GM21528 (cell line): ENCODE measurements at regions not wholly inside any gene's neighbourhood (a gene's known extent, or its start where the extent isn't known, plus 50 kb on each side); places are given as distances from the start of the nearest gene placed in this dataset.
"Not testable (repeated sequence)": the region's sequence is repeated elsewhere in the genome, so short reads cannot be mapped to it uniquely, and the experiment has no call there.

ENCODE experiments used
- ATAC-seq: cut with Tn5 transposase; IDR thresholded peaks from one replicate; pipeline ENCODE4 v1.9.1; 2021; ENCODE audit warnings: mild to moderate bottlenecking, moderate library complexity; ENCODE audit not compliant: unreplicated experiment, low FRiP score

DNA sequence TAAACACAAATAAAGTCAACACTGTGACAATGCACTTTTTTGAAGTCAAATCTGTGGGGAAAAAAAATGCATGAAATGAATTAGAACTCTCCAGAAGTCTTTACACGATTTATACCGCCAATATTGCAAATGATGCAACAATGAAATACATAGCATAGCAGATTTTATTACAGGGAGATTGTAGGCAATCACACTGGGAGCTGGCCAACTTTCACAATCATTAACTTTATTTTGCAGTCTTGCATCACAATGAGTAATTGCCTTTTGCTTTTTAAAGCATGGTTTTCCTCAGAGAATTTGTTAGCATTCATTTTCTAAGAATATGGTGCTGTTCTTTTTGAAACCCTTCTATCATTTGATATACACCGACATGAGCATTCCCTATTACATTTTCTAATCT, 366.4 kb upstream of the FSIP2 start:
- ATAC-seq, result no peak

DNA sequence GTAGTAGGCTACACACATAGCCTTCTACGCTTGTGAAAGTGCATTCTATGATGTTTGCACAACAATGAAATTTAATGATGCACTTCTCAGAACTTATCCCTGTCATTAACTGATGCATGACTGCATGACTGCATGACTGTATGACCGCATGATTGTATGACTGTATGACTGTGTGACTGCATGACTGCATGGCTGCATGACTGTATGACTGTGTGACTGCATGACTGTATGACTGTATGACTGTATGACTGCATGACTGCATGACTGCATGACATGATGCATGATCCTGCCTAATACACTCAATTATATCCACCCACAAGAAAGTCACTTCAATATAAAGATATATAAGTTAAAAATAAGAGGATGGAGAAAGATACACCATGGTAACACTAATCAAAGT, 365.4 kb upstream of the FSIP2 start:
- ATAC-seq, result no peak

DNA sequence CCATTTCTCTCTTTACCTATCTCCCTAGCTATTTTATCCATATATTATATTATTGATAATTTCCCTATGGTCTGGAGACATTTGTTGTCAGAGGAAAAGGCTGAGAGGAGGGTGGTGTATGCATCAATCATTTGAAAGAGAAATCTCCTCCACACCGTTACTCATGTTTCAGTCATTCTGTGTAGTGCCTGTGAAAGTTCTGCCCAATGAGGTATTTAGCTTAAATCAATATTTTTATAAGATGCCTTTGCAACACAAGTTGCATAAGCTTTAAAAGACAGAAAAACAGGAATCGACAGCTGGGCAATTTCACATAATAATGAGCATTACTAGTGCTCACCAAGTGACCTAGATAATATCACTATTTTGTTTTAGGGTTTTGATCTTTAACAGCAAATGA, 363.7 kb upstream of the FSIP2 start:
- ATAC-seq, result no peak

DNA sequence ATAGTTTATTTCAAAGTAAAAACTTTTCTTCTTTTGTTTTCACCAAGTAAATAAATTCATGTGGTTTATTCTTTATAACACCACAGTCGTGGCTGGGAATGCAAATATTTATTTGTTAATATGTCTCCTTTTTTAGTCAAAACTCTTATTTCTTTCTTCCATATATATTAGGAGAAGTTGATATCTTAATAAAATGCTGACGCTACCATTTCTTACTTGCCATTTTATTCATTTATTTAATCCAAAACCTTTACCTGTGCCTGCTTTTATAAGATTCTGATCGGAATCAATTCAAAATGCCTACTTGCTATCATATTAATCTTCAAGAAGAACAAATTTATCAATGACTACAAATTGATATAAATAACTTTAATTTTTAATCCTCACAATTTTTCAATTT, 362.9 kb upstream of the FSIP2 start:
- no peak for ATAC-seq

DNA sequence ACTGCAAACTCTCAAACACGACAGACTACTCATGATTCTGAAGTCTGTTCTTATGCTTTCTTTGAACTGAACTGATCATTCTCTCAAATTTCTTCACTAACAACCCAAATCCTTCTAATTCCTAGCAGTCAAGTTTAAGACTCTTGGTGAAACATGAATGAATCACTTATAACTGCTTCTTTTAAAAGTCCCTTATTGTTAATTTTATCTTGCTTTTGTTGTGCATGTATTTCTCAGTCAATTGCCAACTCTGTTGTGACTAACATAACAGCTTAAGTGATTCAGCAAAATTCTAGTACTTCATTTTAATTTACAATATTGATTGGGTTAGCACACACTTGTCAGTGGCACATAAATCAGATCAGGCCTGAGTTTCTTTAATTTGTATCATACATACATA, 357.0 kb upstream of the FSIP2 start:
- no peak for ATAC-seq

DNA sequence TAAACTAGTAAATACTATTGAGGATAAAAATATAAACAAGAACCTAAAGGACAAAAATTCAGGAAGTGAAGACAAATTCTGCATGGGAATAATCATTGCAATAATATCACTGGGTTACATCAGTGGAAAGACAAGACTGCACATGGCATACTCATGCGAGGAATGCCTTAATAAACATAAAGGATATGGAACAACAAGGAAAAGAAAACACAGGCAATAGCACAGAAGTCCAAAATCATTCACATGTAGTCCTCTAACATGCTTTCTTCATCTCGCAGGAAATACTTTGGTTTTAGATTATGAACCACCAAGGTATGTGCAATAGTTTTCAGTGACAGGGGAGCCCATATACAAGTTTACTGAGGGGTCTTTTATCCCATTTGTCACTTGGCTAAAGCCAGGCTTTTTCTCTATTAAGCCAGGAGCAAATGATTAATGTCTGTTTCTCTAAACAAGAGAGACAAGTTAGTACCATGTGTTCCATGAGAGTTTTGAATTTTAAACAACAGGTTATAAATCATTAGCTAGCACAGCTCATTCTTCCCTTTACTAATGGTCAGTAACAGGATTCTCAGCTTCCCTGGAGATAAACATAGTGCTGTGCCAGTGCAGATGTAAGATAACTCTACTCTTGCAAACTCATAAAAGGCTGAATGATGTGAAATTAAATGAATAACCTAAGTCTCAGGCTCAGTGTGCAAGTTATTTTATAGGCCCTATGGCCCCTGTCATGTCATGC, 353.6 kb upstream of the FSIP2 start:
- no peak for ATAC-seq

DNA sequence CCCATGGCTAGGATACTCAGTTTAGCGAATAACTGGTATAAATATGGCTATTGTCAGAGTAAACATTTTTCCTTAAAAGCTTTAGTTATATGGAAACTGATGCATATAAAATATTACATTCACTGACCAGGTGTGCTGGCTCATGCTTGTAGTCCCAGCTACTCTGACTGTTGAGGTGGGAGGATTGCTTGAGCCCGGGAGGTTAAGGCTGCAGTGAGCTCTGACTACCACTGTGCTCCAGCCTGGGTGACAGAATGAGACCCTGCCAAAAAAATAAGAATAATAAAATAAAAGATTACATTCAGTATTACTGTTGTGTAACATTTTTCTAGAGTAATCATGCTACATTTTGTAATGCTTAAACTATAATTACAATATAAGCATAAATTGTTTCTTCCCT, 350.4 kb upstream of the FSIP2 start:
- ATAC-seq, result no peak

DNA sequence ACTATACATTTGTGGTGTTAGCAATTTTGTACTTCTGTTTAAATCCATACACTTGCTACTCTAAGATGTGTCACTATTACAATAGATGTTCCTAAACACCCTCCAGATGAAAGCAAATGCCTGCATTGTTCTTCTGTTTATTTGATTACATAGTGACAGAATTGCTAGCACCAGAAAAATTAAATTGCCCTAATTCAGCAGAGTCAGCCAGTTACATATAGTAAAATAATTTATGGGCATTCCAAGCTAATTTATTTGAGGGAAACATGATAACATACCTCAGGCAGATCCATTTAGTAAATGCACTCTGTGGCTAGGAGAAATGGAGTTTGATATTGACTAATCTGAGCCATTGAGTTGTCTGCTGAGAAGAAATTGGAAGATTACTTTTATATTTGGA, 347.1 kb upstream of the FSIP2 start:
- no peak for ATAC-seq

DNA sequence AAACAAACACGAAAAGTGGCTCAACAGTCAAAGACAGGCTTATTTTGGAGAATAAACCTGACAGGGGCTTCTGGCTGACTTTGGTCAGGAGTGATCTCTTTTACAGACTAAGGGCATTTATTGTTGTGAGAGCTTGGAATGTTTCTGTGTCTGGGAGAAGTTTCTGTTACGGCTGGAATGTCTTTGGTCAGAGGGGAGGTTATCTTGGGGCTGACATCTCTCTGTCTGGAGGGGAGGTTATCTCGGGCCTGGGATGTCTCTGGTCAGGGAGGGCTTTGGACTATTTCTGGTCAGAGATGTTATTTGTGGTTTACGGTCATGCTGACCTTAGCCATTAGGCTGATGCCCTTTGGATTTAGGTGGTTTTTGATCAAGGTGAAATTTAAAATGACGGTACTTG, 345.5 kb upstream of the FSIP2 start:
- ATAC-seq, result no peak

DNA sequence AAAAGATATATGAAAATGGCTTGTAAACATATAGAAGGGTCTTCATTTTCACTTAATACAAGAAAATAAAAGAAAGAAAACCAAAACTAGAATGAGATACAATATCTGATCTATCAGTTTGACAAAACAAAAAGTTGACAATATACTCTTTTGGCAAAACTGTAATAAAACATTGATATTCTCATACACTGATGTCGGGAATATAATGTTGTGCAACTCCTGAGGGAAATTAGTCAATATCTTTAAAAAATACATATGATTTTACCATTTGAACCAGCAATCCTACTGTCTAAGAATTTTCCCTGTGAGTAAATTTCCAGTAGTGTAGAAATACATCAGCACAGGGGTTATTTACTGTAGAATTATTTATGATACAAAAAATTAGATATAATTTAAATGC, 336.1 kb upstream of the FSIP2 start:
- no peak for ATAC-seq

DNA sequence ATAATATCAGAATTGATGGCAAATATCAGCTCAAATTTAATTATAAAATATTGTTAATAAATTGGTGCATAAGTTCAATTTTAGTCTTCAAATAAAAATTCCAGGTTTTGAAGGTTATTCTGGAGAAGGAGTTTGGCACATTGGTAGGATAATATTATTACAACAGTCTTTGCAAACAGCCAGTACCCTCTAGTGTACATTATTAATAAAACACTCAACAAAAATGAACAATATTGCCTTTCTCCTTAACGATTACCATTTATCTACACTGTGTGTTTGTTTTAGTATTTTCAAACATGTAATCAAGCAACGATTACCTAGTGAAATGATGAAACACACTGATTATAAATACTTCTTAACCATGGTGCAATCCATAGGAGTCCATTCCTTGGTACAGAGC, 334.0 kb upstream of the FSIP2 start:
- ATAC-seq, result no peak

DNA sequence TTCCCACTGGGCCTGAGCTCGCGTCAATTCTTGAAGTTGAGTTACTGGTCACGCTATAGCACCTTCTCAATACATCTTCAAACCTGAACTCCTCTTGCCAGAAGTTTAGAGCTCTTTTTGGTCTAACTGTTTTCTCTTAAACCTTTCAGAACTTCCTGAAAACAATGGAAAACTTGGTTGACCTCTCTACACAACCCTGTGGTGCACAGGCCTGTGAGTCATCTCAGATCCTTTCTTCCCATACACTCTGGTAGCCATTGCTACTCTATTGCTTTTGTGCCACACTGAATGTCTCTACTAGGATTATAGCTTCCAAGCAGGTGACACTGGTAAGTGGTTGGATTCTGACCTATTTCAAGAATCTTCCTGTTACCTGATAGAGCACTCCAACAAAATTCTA, 321.5 kb upstream of the FSIP2 start:
- no peak for ATAC-seq

DNA sequence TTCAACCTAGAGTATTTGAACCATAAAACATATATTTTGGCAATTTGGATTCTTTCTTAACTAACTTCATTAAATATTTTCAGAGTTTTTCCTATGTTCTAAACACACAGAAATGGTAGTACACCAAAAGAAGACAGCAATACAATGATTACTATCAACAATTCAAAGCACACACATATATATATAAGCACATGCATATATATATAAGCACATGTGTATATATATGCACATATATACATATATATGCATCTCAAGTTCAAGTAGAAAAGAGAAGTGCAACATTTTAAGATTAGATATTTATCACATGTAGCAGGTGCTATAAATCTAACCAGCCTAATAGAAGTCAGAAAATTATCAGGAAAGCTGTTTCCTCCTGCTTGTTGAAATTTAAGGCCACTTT, 320.9 kb upstream of the FSIP2 start:
- ATAC-seq, result no peak

DNA sequence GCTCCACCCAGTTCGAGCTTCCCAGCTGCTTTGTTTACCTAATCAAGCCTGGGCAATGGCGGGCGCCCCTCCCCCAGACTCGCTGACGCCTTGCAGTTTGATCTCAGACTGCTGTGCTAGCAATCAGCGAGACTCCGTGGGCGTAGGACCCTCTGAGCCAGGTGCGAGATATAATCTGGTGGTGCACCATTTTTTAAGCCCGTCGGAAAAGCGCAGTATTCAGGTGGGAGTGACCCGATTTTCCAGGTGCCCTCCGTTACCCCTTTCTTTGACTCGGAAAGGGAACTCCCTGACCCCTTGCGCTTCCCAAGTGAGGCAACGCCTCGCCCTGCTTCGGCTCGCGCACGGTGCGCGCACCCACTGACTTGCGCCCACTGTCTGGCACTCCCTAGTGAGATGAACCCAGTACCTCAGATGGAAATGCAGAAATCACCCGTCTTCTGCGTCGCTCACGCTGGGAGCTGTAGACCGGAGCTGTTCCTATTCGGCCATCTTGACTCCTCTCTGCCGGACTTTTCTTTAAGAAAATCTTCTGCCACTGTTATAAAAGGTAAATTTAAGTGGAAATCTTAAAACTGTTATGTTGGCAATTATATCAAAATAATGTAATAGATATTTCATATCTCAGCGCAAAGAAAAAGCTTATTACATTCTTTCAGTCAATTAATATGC, 313.5 kb upstream of the FSIP2 start:
- not testable (repeated sequence) for ATAC-seq

DNA sequence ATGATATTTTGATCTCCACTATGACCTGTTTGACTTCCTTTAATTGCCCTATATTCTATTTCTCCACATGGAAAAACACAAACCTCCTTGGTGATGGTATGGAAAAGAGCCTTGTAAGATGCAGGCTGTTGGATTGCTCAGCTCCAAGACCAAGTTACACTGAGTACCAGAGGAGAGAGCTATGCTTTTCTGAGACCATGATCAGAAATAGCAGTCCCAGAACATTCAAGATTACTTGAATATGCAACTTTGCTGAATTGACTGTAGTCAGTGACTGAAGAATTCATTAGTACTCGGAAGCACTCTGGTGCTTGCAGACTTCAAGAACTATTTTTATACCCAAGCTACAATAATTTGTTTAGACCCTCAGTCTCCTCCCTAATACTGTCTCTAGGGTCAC, 310.6 kb upstream of the FSIP2 start:
- ATAC-seq, result no peak

DNA sequence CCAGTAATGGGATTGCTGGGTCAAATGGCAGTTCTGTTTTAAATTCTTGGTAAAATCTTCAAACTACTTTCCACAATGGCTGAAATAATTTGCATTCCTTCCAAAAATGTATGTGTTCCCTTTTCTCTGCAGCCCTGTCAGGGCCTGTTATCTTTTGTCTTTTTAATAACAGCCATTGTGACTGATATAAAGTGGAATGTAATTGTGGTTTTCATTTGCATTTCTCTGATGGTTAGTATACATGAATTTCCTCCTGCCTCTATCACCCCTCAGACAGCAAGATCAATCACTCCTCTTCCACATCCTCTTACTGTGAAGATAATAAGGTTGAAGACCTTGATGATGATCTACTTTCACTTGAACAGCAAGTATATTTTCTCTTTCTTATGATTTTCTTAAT, 304.8 kb upstream of the FSIP2 start:
- no peak for ATAC-seq

DNA sequence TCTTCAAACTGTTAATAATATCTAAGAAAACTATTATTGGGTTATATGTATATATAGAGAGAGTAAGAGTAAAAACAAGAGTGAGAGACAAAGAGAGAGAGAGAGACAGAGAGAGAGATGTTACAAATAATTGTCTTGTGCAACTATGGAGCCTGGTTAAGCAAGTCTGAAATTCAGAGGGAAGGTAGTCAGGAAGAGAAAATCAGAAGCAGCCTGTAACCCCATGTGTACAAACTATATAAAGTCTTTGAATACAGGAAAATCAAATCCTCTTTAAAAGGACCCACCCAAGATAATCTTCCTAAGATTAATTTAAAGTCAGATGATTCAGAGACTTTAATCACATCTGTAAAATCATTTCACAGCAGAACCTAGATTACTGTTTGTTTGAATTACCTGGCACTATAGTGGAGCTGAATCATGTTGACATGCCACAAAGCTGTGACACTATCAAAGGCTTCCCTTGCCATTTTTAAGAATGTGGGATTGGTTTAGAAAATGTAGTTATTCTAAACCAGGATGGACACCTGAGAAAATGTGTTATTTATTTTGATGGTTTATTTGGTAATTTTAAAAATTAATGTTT, 301.7 kb upstream of the FSIP2 start:
- no peak for ATAC-seq

DNA sequence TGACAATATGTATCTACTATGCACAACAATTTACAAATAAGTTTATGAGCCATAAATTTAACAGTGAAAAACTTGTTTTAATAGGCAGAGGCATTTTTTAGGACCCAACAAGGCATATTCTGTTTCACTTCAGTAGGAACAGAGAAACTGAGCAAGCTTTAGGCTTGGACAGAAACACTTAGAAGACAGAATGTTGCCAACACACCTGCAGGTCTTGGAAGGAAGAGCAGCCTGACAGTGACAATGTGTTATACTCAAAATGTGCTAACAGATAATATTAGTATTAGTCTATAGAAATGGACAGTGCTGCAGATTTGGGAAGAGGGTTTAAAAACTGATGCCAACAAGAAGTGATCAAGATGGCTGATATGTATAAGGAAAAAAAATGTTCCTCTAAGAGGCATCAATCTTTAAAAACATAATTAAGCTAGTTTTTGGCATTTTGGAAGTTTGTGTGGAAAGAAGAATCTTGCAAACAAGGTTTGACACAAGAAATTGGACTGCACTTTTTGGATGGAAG, 297.1 kb upstream of the FSIP2 start:
- ATAC-seq, result no peak

DNA sequence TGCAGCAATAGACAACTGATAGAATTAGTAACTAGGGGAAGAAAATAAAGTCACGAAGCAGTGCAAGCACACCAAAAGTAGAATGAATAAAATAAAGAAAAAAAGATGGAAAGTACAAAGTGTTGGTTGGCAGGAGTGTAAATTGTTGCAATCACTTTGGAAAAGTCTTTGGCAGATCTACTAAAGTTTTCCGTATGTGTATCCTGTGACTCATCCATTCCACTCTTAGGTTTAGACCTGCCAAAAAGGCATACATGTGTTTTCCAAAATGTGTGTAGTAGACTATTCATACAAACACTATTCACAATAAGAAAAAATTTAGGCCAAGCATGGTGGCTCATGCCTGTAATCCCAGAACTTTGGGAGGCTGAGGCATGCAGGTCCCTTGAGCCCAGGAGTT, 282.1 kb upstream of the FSIP2 start:
- ATAC-seq, result no peak

DNA sequence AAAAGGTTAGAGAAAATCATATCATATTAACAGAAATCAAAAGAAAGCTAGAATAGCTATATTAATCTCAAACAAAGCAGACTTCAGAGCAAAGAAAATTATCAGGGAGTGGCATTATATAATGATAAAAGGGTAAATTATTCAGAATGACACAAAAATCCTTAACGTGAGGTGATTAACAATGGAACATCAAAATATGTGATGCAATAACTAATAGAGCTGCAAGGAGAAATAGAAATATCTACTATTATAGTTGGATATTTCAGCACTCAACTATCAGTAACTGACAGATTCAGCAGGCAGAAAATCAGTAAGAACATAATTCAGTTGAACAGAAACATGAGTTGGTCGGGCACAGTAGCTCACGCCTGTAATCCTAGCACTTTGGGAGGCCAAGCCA, 275.1 kb upstream of the FSIP2 start:
- ATAC-seq, result no peak

DNA sequence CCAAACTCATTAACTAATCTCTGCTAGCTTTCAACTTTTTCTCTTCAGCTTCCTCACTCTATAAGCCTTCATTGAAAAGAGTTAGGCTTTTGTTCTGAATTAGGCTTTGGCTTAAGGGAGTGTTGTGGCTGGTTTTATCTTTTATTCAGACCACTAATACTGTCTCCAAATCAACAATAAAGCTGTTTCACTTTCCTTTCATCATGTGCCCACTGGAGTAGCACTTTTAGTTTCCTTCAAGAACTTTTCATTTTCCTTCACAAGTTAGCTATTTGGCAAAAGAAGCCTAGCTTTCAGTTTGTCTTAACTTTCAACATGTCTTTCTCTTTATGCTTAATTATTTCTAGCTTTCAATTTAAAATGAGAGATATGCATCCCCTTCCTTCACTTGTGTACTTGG, 271.7 kb upstream of the FSIP2 start:
- no peak for ATAC-seq

DNA sequence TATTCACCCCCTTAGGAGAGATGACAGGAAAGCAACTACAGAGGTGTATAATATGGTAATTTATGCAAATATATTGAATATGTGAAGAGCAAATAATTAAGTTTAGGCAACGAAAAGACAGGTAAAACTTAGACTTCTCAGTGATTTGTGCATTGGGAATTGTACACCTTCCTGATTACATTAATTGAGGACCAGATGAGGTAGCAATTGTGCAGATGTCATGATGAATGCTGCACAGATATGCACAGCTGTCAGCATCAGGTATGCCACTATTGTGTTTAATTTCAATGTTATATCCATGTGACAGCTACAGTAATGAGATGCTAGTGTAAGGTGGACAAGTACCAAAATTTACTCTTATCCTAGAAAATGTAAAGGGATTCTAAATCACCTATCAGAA, 267.2 kb upstream of the FSIP2 start:
- no peak for ATAC-seq
